Trophoblast cell (in vitro differentiated cells and primary cell): ENCODE measurements at regions not wholly inside any gene's neighbourhood (a gene's known extent, or its start where the extent isn't known, plus 50 kb on each side); places are given as distances from the start of the nearest gene placed in this dataset.

Experiments used
- DNase-seq, 2 donors: peaks; one replicate each; pipeline ENCODE4 v3.0.0-alpha.2; 2016
- H2AFZ ChIP-seq: 2 replicates; pipeline ENCODE4 v1.6.1; 2013; ENCODE audit warnings: low read length, moderate library complexity, mild to moderate bottlenecking; ENCODE audit not compliant: insufficient read depth, poor library complexity
- H2AK5ac ChIP-seq: 2 replicates; pipeline ENCODE4 v1.6.1; 2013; ENCODE audit warnings: mild to moderate bottlenecking, low read length
- H2BK120ac ChIP-seq: 2 replicates; pipeline ENCODE4 v1.6.1; 2013; ENCODE audit warnings: low read length, mild to moderate bottlenecking, moderate library complexity; ENCODE audit not compliant: insufficient read depth, poor library complexity
- H2BK12ac ChIP-seq: 2 replicates; pipeline ENCODE4 v1.6.1; 2013; ENCODE audit warnings: mild to moderate bottlenecking, low read length, moderate library complexity
- H2BK5ac ChIP-seq: 2 replicates; pipeline ENCODE4 v1.6.1; 2013; ENCODE audit warnings: low read length, low read depth, moderate library complexity, mild to moderate bottlenecking; ENCODE audit not compliant: poor library complexity
- H3K14ac ChIP-seq: 2 replicates; pipeline ENCODE4 v1.6.1; 2013; ENCODE audit warnings: mild to moderate bottlenecking, low read length
- H3K18ac ChIP-seq: 2 replicates; pipeline ENCODE4 v1.6.1; 2013; ENCODE audit warnings: mild to moderate bottlenecking, low read length
- H3K23ac ChIP-seq: 2 replicates; pipeline ENCODE4 v1.6.1; 2013; ENCODE audit warnings: low read length
- H3K27ac ChIP-seq: 2 replicates; pipeline ENCODE4 v1.5.1; 2013; ENCODE audit warnings: low read depth, mild to moderate bottlenecking, inconsistent platforms, low read length, moderate library complexity
- H3K27me3 ChIP-seq: 2 replicates; pipeline ENCODE4 v1.6.1; 2013; ENCODE audit warnings: inconsistent platforms, mild to moderate bottlenecking, low read length, moderate library complexity; ENCODE audit not compliant: insufficient read depth
- H3K36me3 ChIP-seq, 2 experiments: 1 replicate in 1 of 2; 2 replicates in 1 of 2; pipeline ENCODE4 v1.6.1; 2013; ENCODE audit warnings: low read length in 2 of 2, mild to moderate bottlenecking in 2 of 2, moderate library complexity in 1 of 2; ENCODE audit not compliant: insufficient read depth in 2 of 2, control insufficient read depth in 1 of 2
- H3K4ac ChIP-seq: 2 replicates; pipeline ENCODE4 v1.6.1; 2013; ENCODE audit warnings: low read depth, mild to moderate bottlenecking, low read length, moderate library complexity
- H3K4me1 ChIP-seq, 2 experiments: 1 replicate in 1 of 2; 2 replicates in 1 of 2; pipeline ENCODE4 v1.6.1; 2013; ENCODE audit warnings: low read length in 2 of 2, mild to moderate bottlenecking in 2 of 2, moderate library complexity in 1 of 2; ENCODE audit not compliant: insufficient read depth in 2 of 2, control insufficient read depth in 1 of 2
- H3K4me2 ChIP-seq: 2 replicates; pipeline ENCODE4 v1.6.1; 2013; ENCODE audit warnings: inconsistent platforms, mild to moderate bottlenecking, low read length, moderate library complexity
- H3K4me3 ChIP-seq: 2 replicates; pipeline ENCODE4 v1.5.1; 2013; ENCODE audit warnings: mild to moderate bottlenecking, low read depth, low read length, inconsistent platforms
- H3K79me1 ChIP-seq: one replicate; pipeline ENCODE4 v1.6.1; 2013; ENCODE audit warnings: low read length
- H3K79me2 ChIP-seq: 2 replicates; pipeline ENCODE4 v1.6.1; 2013; ENCODE audit warnings: low read length, mild to moderate bottlenecking; ENCODE audit not compliant: control insufficient read depth, insufficient read depth, poor library complexity
- H3K9ac ChIP-seq: 2 replicates; pipeline ENCODE4 v1.6.1; 2013; ENCODE audit warnings: mild to moderate bottlenecking, low read length
- H3K9me3 ChIP-seq: 2 replicates; pipeline ENCODE4 v1.6.1; 2013; ENCODE audit warnings: low read depth, mild to moderate bottlenecking, control low read depth, inconsistent platforms, low read length; ENCODE audit not compliant: insufficient read depth
- H4K12ac ChIP-seq: 2 replicates; pipeline ENCODE4 v1.6.1; 2013; ENCODE audit warnings: low read depth, mild to moderate bottlenecking, low read length, moderate library complexity
- H4K8ac ChIP-seq: 2 replicates; pipeline ENCODE4 v1.6.1; 2013; ENCODE audit warnings: low read depth, mild to moderate bottlenecking, low read length, moderate library complexity
- H4K91ac ChIP-seq: one replicate; pipeline ENCODE4 v1.6.1; 2013; ENCODE audit warnings: low read depth, mild to moderate bottlenecking, low read length, moderate library complexity
- WGBS: extraction: QIAGEN DNeasy Blood & Tissue Kit; methylation state at CpG from one replicate; pipeline ENCODE4 v1.1.7; 2013; ENCODE audit warnings: missing lambda C conversion rate; ENCODE audit not compliant: insufficient read length, insufficient coverage; ENCODE audit errors: extremely low coverage; 5-methylcytosine and 5-hydroxymethylcytosine counted together

- Histone ChIP-seq H3K9me3 (no peaks in the 10 kb centered on the region), H3K4ac (no peak overlapping the region), H2AK5ac (no peak overlapping the region), H3K79me2 (no peaks in the 10 kb centered on the region), H4K8ac (no peak overlapping the region), H3K4me3 (no peak overlapping the region), H4K12ac (no peak overlapping the region), H4K91ac (no peak overlapping the region), H3K14ac (no peak overlapping the region), H3K9ac (no peak overlapping the region), H3K18ac (no peak overlapping the region), H3K27me3 (no peaks in the 10 kb centered on the region), H3K23ac (no peak overlapping the region), H2BK5ac (no peak overlapping the region), H3K79me1 (no peaks in the 10 kb centered on the region), H2AFZ (no peak overlapping the region), H3K4me1 (peaks cover 6 to 8% of the 10 kb centered on the region in 2 experiments), H3K36me3 (no peaks in the 10 kb centered on the region), H3K27ac (no peak overlapping the region), H3K4me2 (no peak overlapping the region), H2BK12ac (no peak overlapping the region), H2BK120ac (no peak overlapping the region)
- no CpG with 5 or more reads among the region's 14 CpGs for WGBS
- peak in 1 of 2 donors; percentile 36 for DNase-seq
These were observed 69.3 kb upstream of the SRSF6 start for GRCh38 chr20:43388268-43389002.

- WGBS, result no CpG with 5 or more reads among the region's 4 CpGs
- Histone ChIP-seq H3K79me1 (no peaks in the 10 kb centered on the region), H2AK5ac (no peak overlapping the region)
These were observed 70.0 kb upstream of the SRSF6 start for GRCh38 chr20:43387737-43388136.

GRCh38 chr20:43386878-43387277, 70.8 kb upstream of the SRSF6 start:
- H3K4me1 ChIP-seq, result peaks cover 6 to 8% of the 10 kb centered on the region in 2 experiments
- no peak overlapping the region for H3K18ac ChIP-seq
- no peak overlapping the region for H3K4me2 ChIP-seq
- no peak overlapping the region for H3K27ac ChIP-seq
- H2AK5ac ChIP-seq, result no peak overlapping the region
- DNase-seq, result no peak
- no peak overlapping the region for H4K12ac ChIP-seq
- H3K79me2 ChIP-seq, result no peaks in the 10 kb centered on the region
- H3K27me3 ChIP-seq, result no peaks in the 10 kb centered on the region
- H4K91ac ChIP-seq, result no peak overlapping the region
- H3K23ac ChIP-seq, result no peak overlapping the region
- no peaks in the 10 kb centered on the region for H3K9me3 ChIP-seq
- no peak overlapping the region for H3K4me3 ChIP-seq
- H3K9ac ChIP-seq, result no peak overlapping the region
- no peak overlapping the region for H2AFZ ChIP-seq
- no peak overlapping the region for H2BK120ac ChIP-seq
- no peak overlapping the region for H3K4ac ChIP-seq
- no peak overlapping the region for H2BK5ac ChIP-seq
- H3K36me3 ChIP-seq, result no peaks in the 10 kb centered on the region
- no peak overlapping the region for H4K8ac ChIP-seq
- H3K79me1 ChIP-seq, result no peaks in the 10 kb centered on the region
- no CpG with 5 or more reads among the region's 4 CpGs for WGBS
- H2BK12ac ChIP-seq, result no peak overlapping the region
- no peak overlapping the region for H3K14ac ChIP-seq

More at GRCh38 chr20:43387737-43388136, 70.0 kb upstream of the SRSF6 start:
- H3K14ac ChIP-seq, result no peak overlapping the region
- H3K79me2 ChIP-seq, result no peaks in the 10 kb centered on the region
- no peak overlapping the region for H4K91ac ChIP-seq
- no peak overlapping the region for H2AFZ ChIP-seq
- no peak overlapping the region for H3K4me3 ChIP-seq
- H3K4ac ChIP-seq, result no peak overlapping the region
- H3K9ac ChIP-seq, result no peak overlapping the region
- no peaks in the 10 kb centered on the region for H3K36me3 ChIP-seq
- peaks cover 6 to 8% of the 10 kb centered on the region in 2 experiments for H3K4me1 ChIP-seq
- no peaks in the 10 kb centered on the region for H3K27me3 ChIP-seq
- H3K9me3 ChIP-seq, result no peaks in the 10 kb centered on the region
- H3K18ac ChIP-seq, result no peak overlapping the region
- no peak overlapping the region for H2BK12ac ChIP-seq
- H3K4me2 ChIP-seq, result no peak overlapping the region
- no peak overlapping the region for H3K23ac ChIP-seq
- H4K12ac ChIP-seq, result no peak overlapping the region
- no peak overlapping the region for H2BK120ac ChIP-seq
- H2BK5ac ChIP-seq, result no peak overlapping the region
- no peak overlapping the region for H4K8ac ChIP-seq
- no peak overlapping the region for H3K27ac ChIP-seq
- no peak for DNase-seq

- H3K4ac ChIP-seq, result no peak overlapping the region
- H3K14ac ChIP-seq, result no peak overlapping the region
- peaks cover 6 to 8% of the 10 kb centered on the region in 2 experiments for H3K4me1 ChIP-seq
- H2BK5ac ChIP-seq, result no peak overlapping the region
- no peaks in the 10 kb centered on the region for H3K27me3 ChIP-seq
- H3K9ac ChIP-seq, result no peak overlapping the region
- no peak overlapping the region for H4K8ac ChIP-seq
- H3K18ac ChIP-seq, result no peak overlapping the region
- no peaks in the 10 kb centered on the region for H3K36me3 ChIP-seq
- WGBS, result no CpG with 5 or more reads among the region's 4 CpGs
- H4K12ac ChIP-seq, result no peak overlapping the region
- peak in 1 of 2 donors; percentile 31 for DNase-seq
- H2BK120ac ChIP-seq, result no peak overlapping the region
- no peaks in the 10 kb centered on the region for H3K79me2 ChIP-seq
- no peak overlapping the region for H4K91ac ChIP-seq
- no peak overlapping the region for H3K23ac ChIP-seq
- no peak overlapping the region for H3K4me3 ChIP-seq
- H2BK12ac ChIP-seq, result no peak overlapping the region
- no peak overlapping the region for H3K27ac ChIP-seq
- H3K4me2 ChIP-seq, result no peak overlapping the region
- no peak overlapping the region for H2AFZ ChIP-seq
- no peaks in the 10 kb centered on the region for H3K9me3 ChIP-seq
- H2AK5ac ChIP-seq, result no peak overlapping the region
- no peaks in the 10 kb centered on the region for H3K79me1 ChIP-seq
These were observed 71.8 kb upstream of the SRSF6 start for GRCh38 chr20:43385914-43386313.
